D721Med (cell line): ENCODE measurements at regions not wholly inside any gene's neighbourhood (a gene's known extent, or its start where the extent isn't known, plus 50 kb on each side); places are given as distances from the start of the nearest gene placed in this dataset.

Experiments used
- DNase-seq: peaks from one replicate; pipeline ENCODE4 v3.0.0; 2011; ENCODE audit warnings: low spot score; ENCODE audit not compliant: insufficient read length
- FAIRE-seq: peaks from 2 replicates; lab custom pipeline; 2011; peaks lifted over from hg19 to GRCh38; lab: Jason Lieb, UNC
- CTCF ChIP-seq: IDR thresholded peaks from 2 replicates; pipeline ENCODE4 v1.5.1; 2012; ENCODE audit warnings: mild to moderate bottlenecking, control low read depth; ENCODE audit not compliant: insufficient read depth; ENCODE audit errors: missing control alignments

DNA sequence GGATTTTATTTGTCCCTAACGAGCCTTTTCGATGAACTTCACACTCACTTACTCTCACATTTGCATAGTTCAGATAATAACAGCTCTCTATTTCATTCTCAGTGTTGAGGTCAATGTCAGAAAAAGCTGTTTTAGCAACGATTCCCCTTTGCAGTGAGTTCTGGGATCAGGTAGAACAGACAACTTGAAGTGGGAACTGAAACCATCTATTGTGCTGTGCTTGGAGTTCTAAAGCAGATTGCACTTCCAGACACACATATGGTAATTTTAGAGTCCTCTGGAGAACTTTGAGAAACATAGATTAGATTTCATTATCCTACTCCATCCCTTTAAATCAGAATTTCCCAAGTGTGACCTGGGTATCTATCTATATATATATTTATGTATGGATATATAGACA is 124.6 kb upstream of the BLID start:
- no peak for TF ChIP-seq CTCF
- DNase-seq (no peak), FAIRE-seq (no peak)

DNA sequence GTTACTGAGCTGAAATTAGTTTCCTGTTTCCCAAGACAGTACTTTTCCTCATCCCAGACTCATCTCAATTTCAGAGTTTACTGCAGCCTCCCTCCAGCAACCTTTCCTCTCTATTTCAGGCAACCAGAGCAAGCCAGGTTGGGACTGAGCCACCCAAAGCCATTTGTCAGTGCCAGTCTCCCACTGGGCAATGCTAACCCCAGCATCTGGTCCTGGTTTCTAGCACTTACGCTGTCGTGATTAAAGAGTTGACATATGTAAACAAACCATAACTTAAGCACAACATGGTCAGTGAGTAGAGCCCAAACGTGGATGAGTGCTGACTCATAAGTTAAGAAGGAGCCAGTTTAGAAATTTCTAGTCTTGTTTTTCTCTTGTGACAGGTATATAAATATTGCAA is 119.6 kb upstream of the BLID start:
- DNase-seq (no peak), FAIRE-seq (no peak)
- TF ChIP-seq CTCF: no peak

DNA sequence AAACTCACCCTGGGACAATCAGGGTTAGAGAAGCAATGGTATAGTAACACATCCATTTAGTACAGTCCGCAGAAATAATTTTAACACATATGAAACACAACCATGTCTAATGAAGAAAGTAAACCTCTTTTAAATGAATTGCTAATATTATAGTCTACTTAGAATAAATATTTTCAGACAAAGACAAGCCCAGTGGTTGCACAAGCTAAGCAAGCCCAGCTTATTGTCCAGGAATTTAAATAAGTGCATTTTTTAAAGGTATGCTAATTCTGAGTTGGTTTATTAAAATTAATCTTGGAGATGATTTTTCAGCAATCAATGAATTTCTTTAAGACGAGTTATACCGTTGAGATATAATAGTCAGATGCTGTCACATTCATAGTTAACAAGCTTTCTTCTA is 118.8 kb upstream of the BLID start:
- DNase-seq: no peak
- no peak for FAIRE-seq
- no peak for TF ChIP-seq CTCF

- no peak for TF ChIP-seq CTCF
- FAIRE-seq (no peak), DNase-seq (no peak)
Measured at GRCh38 chr11:122234257-122234656, 118.2 kb upstream of the BLID start.

GRCh38 chr11:122232985-122233384 is 117.0 kb upstream of the BLID start:
- FAIRE-seq (no peak), DNase-seq (no peak)
- no peak for TF ChIP-seq CTCF

DNA sequence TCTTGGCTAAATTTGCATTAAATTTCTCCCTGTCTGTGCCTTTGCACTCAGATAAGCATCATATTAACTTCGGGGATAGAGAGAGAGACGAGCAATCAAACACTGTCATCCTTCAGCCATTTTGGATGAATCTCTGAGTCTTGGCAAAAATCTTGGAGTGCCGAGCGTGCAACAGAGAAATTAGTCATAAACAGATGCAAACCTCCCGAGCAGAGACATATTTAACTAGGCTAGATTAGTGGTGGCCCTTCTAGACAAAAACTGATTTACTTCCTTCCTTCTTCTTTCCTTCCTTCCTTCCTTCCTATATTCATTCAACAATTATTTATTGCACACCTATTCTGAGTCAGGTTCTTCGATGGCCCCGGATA is 114.4 kb upstream of the BLID start:
- TF ChIP-seq CTCF: no peak
- DNase-seq (no peak), FAIRE-seq (no peak)

GRCh38 chr11:122229481-122230384 is 113.7 kb upstream of the BLID start:
- FAIRE-seq (no peak), DNase-seq (no peak)

More at GRCh38 chr11:122229481-122230384, 113.7 kb upstream of the BLID start:
- TF ChIP-seq CTCF: no peak
